GM18951 (cell line): ENCODE measurements at regions not wholly inside any gene's neighbourhood (a gene's known extent, or its start where the extent isn't known, plus 50 kb on each side); places are given as distances from the start of the nearest gene placed in this dataset.

Experiments used
- POLR2A ChIP-seq: IDR thresholded peaks from 4 replicates; pipeline ENCODE4 v1.6.1; 2011; ENCODE audit warnings: mild to moderate bottlenecking; ENCODE audit not compliant: insufficient read length, insufficient read depth; ENCODE audit errors: extremely low read depth
- in situ Hi-C: fragments of 300-500 bp; cut with MboI; formaldehyde crosslinking; loops from one replicate; pipeline ENCODE4 v1.12.0; 2022; ENCODE audit warnings: low sequenced_read_pairs, mixed read lengths, inconsistent platforms; ENCODE audit not compliant: unreplicated experiment

DNA sequence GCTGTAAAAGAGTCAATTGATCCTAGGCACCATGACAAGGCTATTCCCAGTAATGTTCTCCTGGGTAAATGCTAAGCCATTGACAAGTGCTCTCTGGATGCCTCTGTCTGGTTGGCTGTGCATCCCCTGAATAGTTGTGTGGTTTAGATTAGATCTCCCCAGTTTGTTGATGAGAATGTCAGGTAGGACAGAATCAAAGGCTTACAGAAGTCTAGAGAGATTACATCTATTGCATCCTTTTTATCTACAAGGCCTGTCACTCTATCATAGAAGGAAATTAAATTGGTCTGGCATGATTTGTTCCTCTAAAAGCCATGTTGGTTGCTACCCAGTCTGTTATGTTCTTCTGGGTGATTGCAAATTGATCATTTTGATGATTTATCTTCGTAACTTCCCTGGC lies 548.3 kb downstream of the GATA3 start:
- TF ChIP-seq POLR2A = no peak
- in situ Hi-C loops = no loop called here

DNA sequence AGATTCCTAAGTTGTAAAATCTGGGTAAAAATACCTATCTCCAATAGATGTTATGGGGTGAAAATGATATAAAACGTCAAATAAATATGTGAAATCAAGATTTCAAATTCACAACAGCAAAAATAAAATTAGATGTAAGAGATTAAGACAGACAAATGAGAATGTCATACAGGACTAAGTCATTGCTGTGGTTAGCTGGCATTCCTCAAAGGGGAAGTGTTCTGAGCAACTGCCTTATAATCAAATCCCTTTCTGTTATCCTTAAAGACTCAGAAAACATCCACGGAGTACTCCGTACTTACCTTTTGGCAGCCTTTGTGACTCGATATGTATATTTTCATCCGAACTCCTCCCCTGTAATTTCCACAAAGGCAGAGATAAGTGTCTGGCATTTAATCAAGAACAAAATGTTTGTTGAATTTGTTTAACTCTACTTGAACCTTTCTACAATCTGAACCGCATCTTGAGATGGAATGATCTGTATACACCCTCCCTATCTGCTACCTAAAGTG lies 559.6 kb downstream of the GATA3 start:
- in situ Hi-C loops = no loop called here
- no peak for TF ChIP-seq POLR2A

DNA sequence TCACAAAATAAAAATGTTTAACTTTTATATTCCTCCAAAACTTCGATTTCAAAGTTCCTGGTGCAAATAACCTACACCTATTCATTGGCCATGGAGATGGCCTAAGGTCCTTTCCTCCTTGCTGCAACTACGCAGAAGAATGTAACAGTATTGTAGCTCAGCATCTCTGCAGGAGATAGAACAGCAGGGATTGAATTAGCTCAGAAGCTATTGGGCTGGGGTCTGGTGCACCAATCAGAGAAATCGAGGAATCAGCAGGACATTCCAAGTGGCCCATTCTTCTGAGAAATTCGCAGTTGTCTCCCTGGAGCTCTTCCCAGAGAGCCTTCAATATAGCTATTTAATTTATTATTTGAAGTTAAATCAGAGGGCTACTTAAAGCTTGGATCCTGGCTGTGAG lies 560.6 kb downstream of the GATA3 start:
- no peak for TF ChIP-seq POLR2A
- in situ Hi-C loops = no loop called here

DNA sequence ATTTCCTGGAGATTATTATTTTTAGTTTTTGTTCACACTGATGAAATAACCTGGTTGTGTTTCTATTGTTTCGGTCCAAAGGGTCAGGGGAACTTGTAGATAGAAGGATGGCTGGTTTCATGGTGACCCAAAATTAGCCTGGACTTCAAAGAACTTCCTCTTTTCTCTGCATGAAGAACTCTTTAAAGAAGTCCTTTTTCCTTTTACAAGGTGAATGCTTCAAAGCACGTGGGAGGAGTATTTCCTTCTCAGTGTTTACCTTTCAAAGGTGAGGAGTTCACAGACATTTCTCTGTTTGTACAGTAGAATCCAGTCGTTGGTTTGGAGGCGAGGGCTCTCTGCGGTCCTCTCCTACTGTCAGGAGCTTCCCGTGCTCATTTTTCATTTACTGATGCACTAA lies 561.7 kb downstream of the GATA3 start:
- TF ChIP-seq POLR2A = no peak
- in situ Hi-C loops = no loop called here

DNA sequence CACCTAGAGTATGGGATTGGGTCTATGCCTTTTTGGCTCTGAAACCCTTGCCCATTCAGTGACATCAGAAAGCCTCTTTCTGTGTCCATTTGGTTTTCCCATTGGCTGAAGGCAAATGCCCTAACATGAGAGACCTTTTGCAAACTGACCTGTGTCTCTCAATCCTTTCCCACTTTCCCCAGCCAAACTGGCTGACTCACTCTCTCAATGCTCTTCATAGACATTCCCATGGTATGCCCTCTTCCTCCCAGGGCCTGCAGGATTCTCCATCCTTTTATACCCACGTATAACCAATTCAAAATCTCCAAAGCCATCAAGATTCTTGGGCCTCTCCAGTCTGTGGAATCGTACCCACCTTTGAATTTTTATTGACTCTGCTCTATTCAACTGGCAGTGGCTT lies 563.3 kb downstream of the GATA3 start:
- in situ Hi-C loops = no loop called here
- TF ChIP-seq POLR2A = no peak

DNA sequence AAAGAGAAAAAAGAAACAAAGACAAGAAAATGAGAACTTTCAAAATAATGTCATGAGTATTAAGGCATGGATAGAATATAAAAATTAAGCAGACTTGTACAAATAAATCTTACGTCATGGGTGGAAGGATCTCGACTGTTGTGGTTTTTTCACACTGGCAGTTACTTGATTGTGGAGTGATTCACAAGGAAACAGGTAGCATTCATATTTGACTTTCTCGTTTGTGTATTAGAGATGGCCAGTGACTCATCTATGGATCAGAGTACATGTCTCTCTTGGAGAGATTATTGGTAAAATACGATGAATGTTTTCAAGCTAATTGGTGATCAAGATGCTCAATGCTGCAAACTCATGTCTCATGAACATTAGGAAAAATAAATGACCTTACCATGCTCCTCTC lies 564.3 kb downstream of the GATA3 start:
- in situ Hi-C loops = no loop called here
- TF ChIP-seq POLR2A = no peak

DNA sequence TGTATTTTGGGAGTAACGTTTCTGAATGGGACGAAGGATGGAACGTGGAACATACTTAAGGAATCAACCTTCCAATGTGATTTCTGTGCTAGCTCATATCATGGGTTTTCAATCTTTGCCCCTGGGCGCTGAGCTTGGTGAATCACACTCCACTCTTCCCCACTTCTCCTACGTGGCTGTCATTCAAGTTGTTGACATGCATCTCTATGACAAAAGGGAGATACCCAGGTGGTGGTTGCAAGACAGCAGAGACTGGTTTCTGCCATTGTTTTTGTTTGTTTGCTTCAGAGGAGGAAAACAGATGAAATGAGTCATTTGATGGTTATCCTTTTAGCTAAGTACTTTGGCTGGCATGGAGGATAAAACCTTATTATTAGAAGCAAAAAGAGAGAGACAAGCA lies 573.9 kb downstream of the GATA3 start:
- TF ChIP-seq POLR2A = no peak
- in situ Hi-C loops = no loop called here

DNA sequence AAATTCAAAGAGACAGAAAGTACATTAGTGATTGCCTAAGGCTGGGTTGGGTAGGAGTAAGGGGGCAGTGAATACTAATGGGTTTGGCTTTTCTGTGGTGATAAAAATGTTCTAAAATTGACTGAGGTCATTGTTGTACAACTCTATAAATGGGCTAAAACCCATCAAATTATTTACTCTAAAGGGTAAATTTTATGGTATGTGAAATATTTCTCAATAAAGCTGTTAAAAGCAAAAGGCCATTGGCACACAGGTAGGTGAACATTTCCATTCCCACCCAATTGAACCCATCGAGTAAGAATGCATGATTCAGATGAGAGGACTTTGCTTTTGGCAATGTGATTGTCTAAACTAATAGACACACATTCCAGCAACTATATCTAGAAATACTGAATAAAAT lies 579.4 kb downstream of the GATA3 start:
- in situ Hi-C loops = no loop called here
- TF ChIP-seq POLR2A = no peak

DNA sequence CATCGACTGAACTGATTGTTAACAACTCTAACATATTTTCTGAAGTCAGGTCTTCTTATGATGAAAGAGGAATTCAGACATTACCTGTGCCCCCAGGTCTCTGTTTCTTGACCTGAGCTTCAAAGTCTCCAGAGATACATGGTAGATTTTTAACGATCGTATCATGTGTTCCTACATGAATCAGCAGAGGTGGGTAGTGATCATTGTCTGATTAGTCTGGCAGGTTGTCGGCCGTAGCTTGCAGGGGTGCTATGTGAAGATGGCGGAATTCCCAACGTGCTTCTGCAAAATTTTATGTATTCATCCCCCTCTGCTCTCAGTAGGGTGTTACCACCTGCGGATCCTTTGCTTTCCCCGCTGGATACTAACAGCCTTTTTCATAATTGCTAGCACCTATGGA lies 581.9 kb downstream of the GATA3 start:
- in situ Hi-C loops = no loop called here
- no peak for TF ChIP-seq POLR2A

DNA sequence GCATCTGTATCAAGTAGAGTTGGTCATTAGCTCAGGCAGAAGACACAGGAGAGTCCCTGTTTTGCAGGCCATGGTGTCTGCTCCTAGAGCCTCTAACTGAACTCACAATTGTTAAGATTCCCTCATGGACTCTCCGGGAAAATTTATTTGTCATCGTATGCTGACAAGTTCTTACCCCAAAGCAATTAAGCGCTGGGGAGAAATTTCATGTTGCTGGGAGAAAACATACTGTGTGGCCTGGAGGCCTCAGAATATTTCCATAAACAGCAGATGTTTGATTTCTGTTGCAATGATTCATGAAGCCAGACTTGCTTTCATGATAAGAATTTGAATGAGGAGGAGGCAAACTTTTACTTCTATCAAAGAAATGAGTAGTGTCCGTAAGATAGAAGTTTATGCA lies 583.2 kb downstream of the GATA3 start:
- in situ Hi-C loops = no loop called here
- TF ChIP-seq POLR2A = no peak

DNA sequence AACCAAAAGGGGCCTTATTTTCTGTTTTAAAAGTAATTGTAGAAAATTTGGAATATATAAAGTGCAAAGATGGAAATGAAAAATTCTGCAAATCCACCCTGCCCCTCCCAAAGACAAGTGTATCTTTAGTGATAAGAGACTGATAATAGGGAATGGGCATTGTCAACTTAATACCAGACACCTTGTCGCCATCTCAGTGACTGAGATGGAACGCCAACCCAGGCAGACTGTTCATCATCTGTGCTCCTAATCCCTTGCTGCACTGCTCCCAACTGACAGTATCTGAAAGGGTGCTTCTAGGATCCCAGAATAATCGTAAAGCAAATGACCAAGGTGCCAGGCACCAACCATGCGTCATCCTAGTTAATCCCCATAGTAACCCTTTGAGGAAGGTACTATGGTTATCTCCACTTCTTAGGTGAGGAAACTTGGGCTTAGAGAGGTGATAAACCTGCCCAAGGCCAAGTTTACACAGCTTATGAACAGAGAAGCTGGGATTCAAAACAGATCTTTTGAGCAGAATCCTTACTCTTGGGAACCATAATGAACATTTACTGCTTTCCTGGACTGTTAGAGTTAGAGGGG lies 583.7 kb downstream of the GATA3 start:
- in situ Hi-C loops = no loop called here
- no peak for TF ChIP-seq POLR2A

DNA sequence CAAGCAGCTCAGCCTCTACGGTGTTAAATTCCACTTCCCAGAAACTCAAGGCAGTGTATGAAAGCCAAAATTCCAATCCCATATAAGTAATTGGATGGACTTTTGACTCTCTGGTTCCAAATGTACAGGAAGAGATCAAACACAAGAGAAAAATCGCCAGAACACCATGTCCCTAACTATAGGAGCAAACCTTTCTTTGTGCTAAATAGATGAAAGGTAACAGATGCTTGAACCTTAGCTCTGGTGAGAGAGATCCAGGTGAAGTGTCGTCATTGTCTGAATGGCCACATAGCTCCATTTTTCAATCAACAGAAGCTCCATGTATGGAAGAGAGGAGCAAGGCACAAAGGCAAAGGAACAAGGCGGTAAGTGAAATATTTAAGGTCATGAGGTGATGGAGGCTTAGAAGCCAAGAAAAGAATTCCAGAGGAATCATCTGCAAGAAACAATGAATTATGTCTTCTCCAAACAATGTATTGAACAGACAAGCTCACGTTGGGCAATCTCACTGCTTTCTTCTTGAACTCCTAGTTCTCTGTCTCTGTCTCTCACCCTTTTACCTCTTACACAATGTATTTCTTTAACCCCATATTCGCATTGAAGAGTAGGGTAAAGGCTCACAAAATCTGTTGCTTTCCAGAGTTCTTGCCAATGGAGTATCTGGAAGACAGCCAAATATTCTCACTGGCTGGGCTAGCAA lies 585.1 kb downstream of the GATA3 start:
- in situ Hi-C loops = no loop called here
- no peak for TF ChIP-seq POLR2A

DNA sequence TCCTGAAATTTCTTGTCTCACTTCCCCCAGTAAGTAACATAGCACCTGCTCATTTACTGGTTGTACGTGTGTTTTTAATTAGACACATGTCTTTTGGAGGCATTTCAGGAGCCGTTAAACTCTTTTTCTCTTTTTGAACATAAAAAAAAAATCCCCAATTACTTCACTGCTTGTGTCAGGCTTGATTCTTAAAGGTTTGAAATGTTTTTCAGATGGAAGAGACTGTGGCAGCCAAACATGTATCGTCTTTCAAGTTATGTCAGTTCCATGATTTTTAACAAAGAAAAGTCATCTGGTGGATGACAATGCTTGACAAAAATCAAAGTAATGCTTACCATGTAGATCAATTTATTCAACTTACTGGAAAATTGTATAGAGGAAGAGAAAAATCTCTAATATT lies 585.8 kb downstream of the GATA3 start:
- TF ChIP-seq POLR2A = no peak
- in situ Hi-C loops = no loop called here

DNA sequence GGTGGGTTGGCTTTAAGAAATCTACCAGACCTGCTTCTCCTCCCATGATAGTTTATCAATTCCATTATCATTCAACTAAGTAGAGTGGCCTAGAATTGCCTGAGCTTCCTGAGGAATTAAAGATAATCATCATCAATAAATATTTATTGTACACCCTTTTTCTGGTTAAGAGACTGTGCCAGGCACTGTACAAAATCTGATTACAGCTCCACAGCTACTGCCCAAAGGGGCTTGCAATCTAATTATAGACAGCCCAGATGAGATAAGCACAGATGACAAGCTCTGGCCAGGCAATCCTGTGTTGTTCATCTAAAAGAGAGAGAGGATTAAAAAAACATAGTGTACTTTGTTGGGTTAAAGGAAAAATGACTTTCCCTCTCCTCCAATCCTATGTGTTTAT lies 586.4 kb downstream of the GATA3 start:
- no peak for TF ChIP-seq POLR2A
- in situ Hi-C loops = no loop called here
